ENCODE measurements at regions not wholly inside any gene's neighbourhood (a gene's known extent, or its start where the extent isn't known, plus 50 kb on each side); places are given as distances from the start of the nearest gene placed in this dataset.

- no peaks in the 10 kb centered on the region; the same call in 1 of the 2 replicates for H3K23me2 ChIP-seq (ENCODE audit: low read depth, low read length)
- no peak overlapping the region for H2BK15ac ChIP-seq (ENCODE audit: low read length)
- peaks cover 9 to 18% (median 14%) of the 10 kb centered on the region in 4 experiments for H3K4me1 ChIP-seq (replicated peaks in 1 of 4; ENCODE audit: control insufficient read depth in 3 of 4, insufficient read depth in 4 of 4, low read length in 3 of 4)
- FAIRE-seq (no peak), DNase-seq (ENCODE audit: low read depth in 1 of 2, low spot score in 2 of 2) (no peak)
- H3K27ac ChIP-seq (ENCODE audit: low read depth, low read length) = no peak overlapping the region
- WGBS, 2 experiments (ENCODE audit: extremely low coverage in 1 of 2, insufficient coverage in 1 of 2, insufficient read length in 1 of 2, insufficient replicate concordance in 2 of 2, low coverage in 1 of 2, low lambda C conversion rate in 2 of 2, missing lambda C conversion rate in 1 of 2) = 75% methylated on average over 5 of the region's 6 CpGs; no CpG with 5 or more reads in 1 of the 2 experiments
- no peak overlapping the region for H3K9ac ChIP-seq (replicated peaks in 1 of 4; ENCODE audit: extremely low read depth in 1 of 4, low read depth in 3 of 4, low read length in 3 of 4)
- no peak overlapping the region for H2BK20ac ChIP-seq (ENCODE audit: low read length)
- no peak overlapping the region for H3K4me2 ChIP-seq (ENCODE audit: insufficient read depth in 1 of 2, low read depth in 2 of 2, low read length in 2 of 2)
- H4K8ac ChIP-seq (ENCODE audit: extremely low read depth, insufficient read depth, low read length) = no peak overlapping the region
- no peak overlapping the region for H2AFZ ChIP-seq (ENCODE audit: low read length)
- H2BK120ac ChIP-seq (replicated peaks; ENCODE audit: low read depth, low read length) = no peak overlapping the region
- no peak overlapping the region for H3K14ac ChIP-seq (ENCODE audit: insufficient read length)
- POLR2A ChIA-PET (ENCODE audit: partially characterized antibody) = interaction anchor here (1.0 to 1.1 kb wide), 2 partner anchors 10 to 14 kb away, joined by 3 to 5 read pairs; no protein-coding TSS in a partner anchor
- H3K18ac ChIP-seq (ENCODE audit: extremely low read depth, low read length) = no peak overlapping the region
- no peaks in the 10 kb centered on the region for H3K36me3 ChIP-seq (ENCODE audit: control insufficient read depth in 2 of 4, insufficient read depth in 4 of 4, low read length in 3 of 4)
- H3K4me3 ChIP-seq (ENCODE audit: extremely low read depth in 1 of 4, insufficient read depth in 2 of 4, low read depth in 3 of 4, low read length in 4 of 4) = no peak overlapping the region
- H3K9me3 ChIP-seq (ENCODE audit: insufficient read depth in 2 of 2, low read depth in 1 of 2, low read length in 1 of 2) = no peaks in the 10 kb centered on the region
- CTCF ChIA-PET (ENCODE audit: partially characterized antibody) = interaction anchor here (0.5 to 3.7 kb wide), 15 partner anchors 7 to 134 kb away, joined by 3 to 13 read pairs (median 4); no protein-coding TSS in a partner anchor
- H3K4ac ChIP-seq (replicated peaks; ENCODE audit: insufficient read length, low read depth, low read length) = no peak overlapping the region
- no peak overlapping the region for H3K23ac ChIP-seq (ENCODE audit: insufficient read length)
- no peak overlapping the region for H3K56ac ChIP-seq (replicated peaks; ENCODE audit: insufficient read length, low read depth, low read length)
- H4K5ac ChIP-seq (ENCODE audit: insufficient read length, low read depth, low read length) = no peak overlapping the region
- no peak overlapping the region for H2AK5ac ChIP-seq (ENCODE audit: low read depth, low read length)
- H4K20me1 ChIP-seq (replicated peaks in 1 of 2; ENCODE audit: control insufficient read depth in 1 of 2, insufficient read depth in 2 of 2, low read length in 2 of 2) = peaks cover 0 to 7% of the 10 kb centered on the region in 2 experiments
- peaks cover 0 to 11% (median 1%) of the 10 kb centered on the region in 4 experiments; a peak in 2 of 7 replicates for H3K27me3 ChIP-seq (replicated peaks in 1 of 4; ENCODE audit: control insufficient read depth in 3 of 4, extremely low read depth in 1 of 4, insufficient read depth in 3 of 4, low read length in 3 of 4)
- H4K91ac ChIP-seq (replicated peaks; ENCODE audit: insufficient read length, low read length) = no peak overlapping the region
- no peaks in the 10 kb centered on the region for H3K79me2 ChIP-seq (ENCODE audit: control insufficient read depth in 1 of 2, insufficient read depth in 2 of 2, low read length in 2 of 2)
- no peak overlapping the region for H2BK12ac ChIP-seq (ENCODE audit: low read depth, low read length)
- no peak overlapping the region for H2BK5ac ChIP-seq (ENCODE audit: low read depth, low read length)
- H3K79me1 ChIP-seq (ENCODE audit: low read depth, low read length) = no peaks in the 10 kb centered on the region
- TF ChIP-seq CEBPB (IDR thresholded peaks at IDR 0.05; ENCODE audit: low read depth, low read length) (no peak), POLR2AphosphoS5 (IDR thresholded peaks at IDR 0.05; ENCODE audit: low read depth, low read length) (0 out of 2 replicates have a peak, but pooled peaks have one; percentile 28), RAD21 (IDR thresholded peaks at IDR 0.05 in 1 of 2, conservative IDR thresholded peaks at IDR 0.05 in 1 of 2; ENCODE audit: low read depth in 2 of 2, low read length in 2 of 2) (no peak; a peak in 1 of 4 replicates), SIN3A (conservative IDR thresholded peaks at IDR 0.05 in 1 of 2, IDR thresholded peaks at IDR 0.05 in 1 of 2; ENCODE audit: low read depth in 1 of 2, low read length in 2 of 2) (no peak), ATF2 (IDR thresholded peaks at IDR 0.05; ENCODE audit: low read length) (no peak), SP1 (IDR thresholded peaks at IDR 0.05; ENCODE audit: low read depth, low read length) (no peak), TCF12 (IDR thresholded peaks at IDR 0.05; ENCODE audit: low read depth, low read length) (0 out of 2 replicates have a peak, but pooled peaks have one; percentile 49), EZH2 (IDR thresholded peaks at IDR 0.05; ENCODE audit: low read depth, low read length, severe bottlenecking) (no peak), TBP (IDR thresholded peaks at IDR 0.05; ENCODE audit: low read depth, low read length) (no peak), RFX5 (IDR thresholded peaks at IDR 0.05; ENCODE audit: borderline replicate concordance, low read depth, low read length) (no peak)
These were observed 116.7 kb upstream of the LINGO1 start for GRCh38 chr15:77749236-77749997.

All from H1 (cell line).